ENCODE measurements at regions not wholly inside any gene's neighbourhood (a gene's known extent, or its start where the extent isn't known, plus 50 kb on each side); places are given as distances from the start of the nearest gene placed in this dataset.
A peak's percentile ranks its signal among the peaks of the same experiment; 100 is the strongest.

DNA sequence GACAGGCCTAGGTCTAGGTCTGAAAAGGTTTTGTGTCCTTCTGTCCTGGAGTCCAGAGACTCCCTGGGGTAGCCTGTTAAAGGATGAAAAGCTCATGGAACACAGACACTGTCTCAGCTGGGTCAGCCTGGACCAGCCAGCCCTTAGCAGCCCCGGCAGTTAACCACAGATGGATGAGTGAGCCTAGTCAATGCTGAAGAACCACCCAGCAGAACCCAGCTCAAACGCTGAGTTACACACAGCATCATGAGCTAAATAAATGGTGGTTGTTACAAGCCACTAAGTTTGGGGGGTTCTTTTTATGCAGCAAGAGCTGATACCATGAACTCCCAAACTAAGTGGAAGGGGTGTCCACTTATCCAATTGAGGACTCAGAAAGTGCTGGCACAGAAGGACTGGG is 472.8 kb upstream of the PROK2 start:
- peak; percentile 27 for DNase-seq (ENCODE audit: low spot score)

DNA sequence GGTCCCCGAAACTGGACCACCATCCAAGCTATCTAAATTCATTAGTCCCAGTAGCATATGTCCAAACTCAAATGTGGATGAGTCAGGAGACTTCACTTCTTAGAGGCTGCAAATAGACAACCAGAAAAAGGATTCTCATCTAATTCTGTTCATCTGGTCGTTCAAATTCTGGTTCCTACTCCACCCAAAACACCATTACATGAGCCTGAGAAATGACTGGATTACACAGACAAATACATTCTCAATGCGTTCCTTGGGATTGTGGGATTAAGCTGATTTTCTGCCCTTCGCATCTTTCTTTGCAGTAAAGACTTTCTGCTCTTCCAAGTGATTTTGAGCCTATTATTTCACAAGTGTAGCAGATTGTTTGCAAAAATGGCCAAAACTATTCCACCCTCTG is 472.3 kb upstream of the PROK2 start:
- DNase-seq (ENCODE audit: low spot score) = no peak

- DNase-seq (ENCODE audit: low spot score) = no peak
Observed at GRCh38 chr3:72256716-72257115, 471.8 kb upstream of the PROK2 start.

DNA sequence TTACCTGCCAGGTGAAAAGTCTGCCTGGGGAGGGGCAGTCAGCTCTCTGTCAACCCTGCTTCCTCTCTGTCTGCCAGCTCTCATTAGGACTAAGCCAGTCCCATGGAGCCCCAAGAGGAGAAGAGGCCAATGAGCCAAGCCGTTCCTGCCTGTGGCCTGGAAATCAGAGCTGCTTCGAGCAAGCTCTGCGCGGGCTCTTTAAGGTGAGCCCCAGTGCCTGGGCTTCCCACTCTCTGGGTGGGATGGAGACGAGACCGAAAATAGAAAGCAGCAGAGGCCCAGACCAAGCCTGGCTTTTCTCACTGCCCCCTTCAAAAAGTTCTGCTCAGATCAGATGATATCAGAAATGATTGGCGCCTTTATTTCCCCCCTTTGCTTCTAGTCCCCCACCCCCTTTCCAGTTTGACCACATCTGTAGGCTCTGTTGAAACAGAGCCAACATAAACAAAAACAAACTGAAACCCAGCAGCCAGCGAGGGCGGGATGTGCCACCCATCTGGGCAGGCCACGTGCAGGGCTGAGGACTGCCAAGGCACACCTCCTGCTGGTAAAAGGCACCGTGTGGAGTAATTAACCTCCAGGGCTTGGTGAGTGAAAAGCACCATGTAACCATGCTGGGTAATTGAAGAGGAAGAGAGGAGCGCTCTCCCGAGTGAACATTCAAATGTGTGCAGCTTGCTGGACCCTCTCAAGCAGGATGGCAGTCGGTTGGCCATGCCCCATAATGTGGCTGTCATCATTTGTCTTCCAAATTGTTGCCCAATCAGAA is 471.0 kb upstream of the PROK2 start:
- DNase-seq (ENCODE audit: low spot score) = peak; percentile 80

DNA sequence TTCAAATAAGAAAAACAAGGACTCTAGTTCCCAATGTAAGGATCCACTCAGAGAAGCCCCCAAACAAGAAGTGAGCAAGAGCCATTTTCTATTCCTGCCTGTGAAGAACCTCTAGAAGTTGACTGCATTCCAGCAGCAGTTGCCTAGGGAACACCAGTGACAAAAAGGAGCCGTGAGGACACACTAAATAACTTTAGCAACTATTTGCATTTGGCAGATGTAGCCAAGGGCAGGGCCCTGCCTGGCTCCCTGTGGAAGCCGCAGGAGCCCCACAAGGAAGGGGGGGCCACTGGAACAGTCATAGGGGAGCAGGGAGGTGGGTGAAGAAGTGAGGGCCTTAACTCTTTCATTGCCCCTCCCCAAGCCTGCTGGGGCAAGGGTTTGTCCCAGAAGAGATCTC is 470.2 kb upstream of the PROK2 start:
- DNase-seq (ENCODE audit: low spot score) = no peak

DNA sequence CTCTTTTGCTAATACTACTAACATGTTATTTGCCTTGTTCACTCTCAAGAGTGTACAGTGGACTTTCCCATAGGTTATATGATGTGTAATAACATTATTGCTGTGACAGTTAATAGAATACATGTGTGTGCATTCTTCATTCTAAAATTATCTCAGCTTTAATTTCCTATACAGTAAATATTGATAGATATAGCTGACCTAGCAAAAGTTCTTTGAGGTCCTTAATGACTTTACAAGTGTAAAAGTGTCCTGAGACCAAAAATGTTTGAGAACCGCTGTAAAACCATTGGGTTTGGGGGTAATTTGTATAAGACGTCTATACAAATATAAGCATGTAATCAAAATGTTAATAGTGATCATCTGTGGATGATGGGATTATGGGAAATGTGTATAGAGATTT is 469.5 kb upstream of the PROK2 start:
- no peak for DNase-seq (ENCODE audit: low spot score)

GRCh38 chr3:72250725-72251124 is 465.8 kb upstream of the PROK2 start:
- DNase-seq (ENCODE audit: low spot score) = no peak

DNA sequence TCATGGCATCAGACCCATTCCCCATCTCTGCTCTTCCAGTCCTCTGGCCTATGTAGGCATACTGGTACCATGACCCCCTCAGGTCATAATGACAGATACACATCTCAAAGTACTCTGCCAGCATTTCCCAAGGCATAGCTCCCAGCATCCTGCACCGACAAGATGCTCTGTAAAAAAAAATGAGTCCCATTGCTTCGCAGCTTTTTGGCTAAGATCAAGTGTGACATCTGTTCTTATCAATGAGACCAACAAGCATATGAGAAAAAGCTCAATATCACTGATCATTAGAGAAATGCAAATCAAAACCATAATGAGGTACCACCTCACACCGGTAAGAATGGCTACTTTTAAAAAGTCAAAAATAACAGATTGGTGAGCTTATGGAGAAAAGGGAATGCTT is 463.9 kb upstream of the PROK2 start:
- DNase-seq (ENCODE audit: low spot score) = no peak

- DNase-seq (ENCODE audit: low spot score) = no peak
Observed at GRCh38 chr3:72248389-72248761, 463.4 kb upstream of the PROK2 start.

GRCh38 chr3:72247645-72248388 is 462.9 kb upstream of the PROK2 start:
- no peak for DNase-seq (ENCODE audit: low spot score)

DNA sequence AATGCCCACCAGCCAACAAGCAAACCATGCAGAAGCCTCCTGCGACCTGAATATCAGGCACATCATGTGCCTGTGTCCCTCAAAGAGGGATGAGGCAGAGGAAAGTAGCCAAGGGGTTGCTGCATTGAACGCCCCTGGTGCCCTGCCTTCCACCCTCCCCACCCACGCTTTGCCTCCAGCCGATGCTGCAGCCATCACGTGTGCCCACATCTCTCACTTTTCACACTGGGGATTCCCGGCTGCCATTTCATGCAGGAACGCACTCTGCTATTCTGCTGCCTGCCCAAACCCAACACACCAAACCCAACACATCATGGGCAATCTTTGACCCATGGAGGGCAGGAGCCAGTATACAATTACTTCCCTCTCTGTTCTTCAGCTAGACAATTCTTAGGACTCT is 462.2 kb upstream of the PROK2 start:
- no peak for DNase-seq (ENCODE audit: low spot score)

DNA sequence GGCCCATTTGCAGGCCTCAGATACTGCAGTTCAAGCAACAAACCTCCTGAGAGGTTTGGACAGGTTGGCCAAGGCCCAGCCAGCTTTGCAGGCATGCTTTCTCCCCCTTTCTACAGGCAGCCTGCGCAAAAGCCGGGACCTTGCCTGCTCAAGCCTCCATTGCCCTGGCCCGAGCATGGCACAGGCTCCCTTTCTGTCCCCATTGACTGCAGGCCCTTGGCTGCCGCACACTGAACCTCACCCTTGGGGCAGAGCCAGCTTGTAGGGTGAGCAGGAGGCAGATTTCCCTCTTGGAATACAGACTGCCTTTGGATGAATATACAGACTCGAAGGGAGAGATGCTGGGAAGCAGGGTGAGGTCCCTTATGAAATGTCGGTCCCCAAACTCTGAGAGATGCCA is 461.7 kb upstream of the PROK2 start:
- DNase-seq (ENCODE audit: low spot score) = no peak

DNA sequence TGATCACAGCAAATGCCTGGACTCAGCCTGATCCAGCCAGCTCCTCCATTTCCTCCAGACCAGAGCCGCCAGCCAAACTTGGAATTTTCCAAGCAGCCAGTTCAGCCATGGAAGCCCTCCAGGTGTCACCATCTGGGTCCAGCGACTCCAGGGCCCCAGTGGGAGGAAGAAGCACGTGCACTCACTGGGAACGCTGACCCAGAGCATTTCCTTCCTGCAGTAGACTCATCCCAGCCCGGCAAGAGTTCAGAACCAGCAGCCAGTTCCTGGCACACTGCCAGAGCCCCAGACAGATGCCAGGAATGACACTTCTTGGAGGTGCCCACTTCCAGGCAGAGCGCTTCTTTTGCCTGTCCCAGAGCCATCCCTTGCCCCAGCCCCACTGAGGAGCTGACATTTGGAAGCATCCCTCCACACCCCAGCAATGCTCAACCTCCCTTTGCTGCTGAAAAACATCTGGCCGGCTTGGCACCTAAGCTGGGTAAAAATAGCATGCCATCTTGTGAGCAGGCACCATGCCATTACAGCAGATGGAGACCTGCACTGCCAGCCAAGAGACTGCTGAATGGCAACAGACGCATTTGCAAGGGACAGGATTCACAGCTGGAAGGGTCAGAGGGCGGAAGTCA is 460.3 kb upstream of the PROK2 start:
- no peak for DNase-seq (ENCODE audit: low spot score)

DNA sequence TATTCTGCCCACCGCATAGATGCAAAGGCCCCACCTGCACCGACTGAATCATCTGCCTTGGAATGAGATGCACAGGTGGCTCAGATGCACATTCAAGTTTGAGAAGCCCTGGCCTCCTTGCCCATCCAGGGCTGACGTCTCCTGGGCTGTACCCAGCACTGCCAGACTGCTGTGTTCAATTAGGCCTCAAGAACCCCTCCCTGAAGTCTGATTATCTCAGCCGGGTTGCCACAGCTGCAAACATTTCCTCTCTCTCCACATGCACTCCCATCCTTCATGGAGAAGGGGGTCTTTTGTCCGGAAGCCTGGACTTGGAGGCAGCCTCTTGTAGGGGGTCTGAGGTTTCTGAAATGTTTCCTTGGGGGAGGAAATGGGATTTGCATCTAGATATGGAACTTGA is 459.4 kb upstream of the PROK2 start:
- DNase-seq (ENCODE audit: low spot score) = no peak

DNA sequence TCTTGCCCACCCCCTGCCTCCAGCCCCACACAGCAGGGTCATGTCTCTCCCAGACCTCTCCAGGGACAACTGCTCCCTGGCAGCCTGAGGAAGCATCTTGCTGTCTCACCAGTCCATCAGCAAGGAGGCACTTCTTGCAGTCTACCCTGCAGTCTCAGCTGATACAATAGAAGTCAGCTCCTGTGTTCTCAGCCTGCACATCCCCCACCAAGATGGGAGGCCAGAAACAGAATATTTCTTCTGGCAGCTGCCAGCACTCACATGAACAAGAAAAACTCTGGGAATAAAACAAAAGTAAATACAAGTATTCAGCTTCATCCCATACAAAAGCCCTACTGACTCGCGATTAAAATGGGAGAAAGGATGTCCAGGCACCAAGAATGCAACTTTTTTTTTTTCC is 457.4 kb upstream of the PROK2 start:
- no peak for DNase-seq (ENCODE audit: low spot score)

DNA sequence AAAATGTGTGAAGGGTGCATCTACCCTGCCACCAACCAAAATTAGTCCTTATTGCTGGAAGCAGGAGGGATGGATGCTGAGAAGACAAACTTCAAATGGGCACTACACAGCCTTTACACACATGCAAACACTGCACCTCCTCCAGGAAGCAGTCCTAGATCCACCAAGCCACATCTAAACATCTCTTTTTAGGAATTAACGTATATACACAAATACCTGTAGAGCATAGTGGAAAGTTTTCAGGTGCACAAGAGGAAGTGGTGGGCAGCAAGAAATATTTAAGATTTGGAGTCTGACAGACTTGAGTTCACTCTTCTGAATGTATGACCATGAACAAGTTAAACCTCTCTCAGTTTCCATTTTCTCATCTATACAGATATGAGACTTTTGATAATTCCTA is 456.6 kb upstream of the PROK2 start:
- DNase-seq (ENCODE audit: low spot score) = no peak

DNA sequence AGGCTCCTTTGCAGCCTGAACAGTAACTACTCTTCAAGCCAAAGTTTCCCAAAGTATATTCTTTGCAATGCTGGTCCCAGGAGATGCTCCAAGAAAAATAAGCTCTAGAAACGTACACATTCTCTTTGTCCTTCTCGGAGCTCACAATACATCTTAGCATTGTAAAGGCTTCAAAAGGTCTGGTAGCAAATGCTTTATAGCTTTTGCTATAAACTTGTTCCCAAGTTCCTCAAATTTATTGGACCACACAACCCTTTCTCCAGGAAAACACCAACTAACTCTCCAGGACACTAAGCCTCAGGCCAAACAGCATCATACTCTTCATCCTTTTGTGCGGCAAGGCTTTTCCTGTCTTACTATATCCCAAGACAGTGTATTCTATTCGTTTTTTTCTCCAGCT is 455.6 kb upstream of the PROK2 start:
- no peak for DNase-seq (ENCODE audit: low spot score)

DNA sequence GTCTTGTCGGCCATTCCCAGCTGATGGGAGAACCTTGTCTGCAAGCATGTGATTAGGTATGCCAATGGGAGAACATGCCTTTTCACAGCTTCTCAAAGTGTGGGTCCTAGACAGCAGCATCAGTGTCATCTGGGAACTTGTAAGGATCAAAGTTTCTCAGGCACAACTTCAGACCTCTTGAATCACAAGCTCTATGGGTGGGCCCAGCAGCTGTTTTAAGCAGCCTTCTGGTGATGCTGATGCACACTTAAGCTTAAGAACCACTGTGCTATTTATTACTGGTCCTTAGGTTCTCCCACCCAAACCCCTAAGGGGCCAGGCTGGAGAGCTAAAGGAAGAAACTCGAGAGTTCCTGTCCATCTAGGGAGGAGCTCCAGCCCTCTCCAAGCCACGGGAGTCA is 453.9 kb upstream of the PROK2 start:
- DNase-seq (ENCODE audit: low spot score) = no peak

DNA sequence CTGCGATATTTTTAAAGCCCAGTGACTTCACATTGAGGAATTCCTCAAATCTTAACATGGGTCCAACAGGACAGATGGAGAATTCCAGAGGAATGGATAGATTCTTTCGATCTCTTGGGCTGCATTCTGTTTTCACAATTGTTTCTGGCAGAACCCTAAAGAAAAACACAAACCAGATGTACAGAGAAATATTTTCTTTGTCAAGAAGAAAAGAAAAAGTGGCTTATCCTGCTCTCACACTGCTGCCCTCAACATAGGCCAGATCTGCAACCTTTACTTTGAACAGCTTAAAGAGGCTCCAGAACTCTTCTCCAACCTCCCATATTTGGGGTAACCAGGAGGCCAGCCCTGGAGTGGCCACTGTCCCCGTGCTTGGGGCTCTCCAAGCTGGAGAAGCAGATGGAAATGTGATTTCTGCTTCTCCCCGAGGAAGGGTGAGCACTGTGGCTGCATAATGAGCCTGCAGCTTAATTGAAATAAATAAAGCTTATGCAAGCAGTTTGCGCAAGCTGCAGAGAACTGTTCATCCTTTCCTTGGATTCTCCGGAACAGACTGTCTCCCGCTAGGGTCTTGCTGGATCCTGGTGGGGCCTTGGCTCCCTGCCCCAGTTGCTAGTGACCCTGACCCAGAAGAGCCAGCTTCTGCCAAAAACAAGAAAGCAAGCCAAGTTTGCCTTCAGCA is 453.2 kb upstream of the PROK2 start:
- DNase-seq (ENCODE audit: low spot score) = no peak

DNA sequence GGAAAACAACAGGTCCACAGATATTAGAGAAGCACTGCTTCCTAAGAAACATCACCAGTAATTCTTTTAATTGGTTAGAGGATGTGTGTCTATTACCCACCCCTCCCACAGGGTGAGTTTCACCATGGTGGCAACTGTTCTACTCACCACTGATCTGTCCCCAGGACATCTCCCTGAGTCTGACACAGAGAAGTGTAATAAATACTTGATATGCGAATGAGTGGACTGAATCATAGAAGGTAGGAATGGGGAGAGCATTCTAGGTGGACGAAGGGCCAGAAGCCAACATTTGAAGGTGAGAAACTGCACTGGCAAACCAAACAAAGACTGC is 452.7 kb upstream of the PROK2 start:
- no peak for DNase-seq (ENCODE audit: low spot score)

DNA sequence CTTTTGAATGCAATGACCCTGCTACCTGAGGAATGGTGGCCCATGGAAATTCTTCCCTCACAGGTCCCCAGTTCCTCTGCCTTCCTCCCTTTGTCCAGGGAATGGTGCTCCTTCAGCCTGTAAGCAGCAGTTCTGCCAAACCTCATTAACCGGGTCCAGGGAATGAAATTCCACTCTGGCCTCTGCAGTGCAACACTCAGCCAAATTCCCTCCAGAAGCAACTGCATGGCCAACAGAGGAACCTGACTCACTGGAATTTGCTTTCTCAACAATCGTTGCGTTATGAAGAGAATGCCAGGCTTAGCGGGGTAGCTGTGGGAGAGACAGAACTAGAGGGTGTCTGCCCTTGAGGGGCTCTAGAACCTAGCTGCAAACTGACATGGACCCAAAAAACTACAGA is 449.4 kb upstream of the PROK2 start:
- no peak for DNase-seq (ENCODE audit: low spot score)

DNA sequence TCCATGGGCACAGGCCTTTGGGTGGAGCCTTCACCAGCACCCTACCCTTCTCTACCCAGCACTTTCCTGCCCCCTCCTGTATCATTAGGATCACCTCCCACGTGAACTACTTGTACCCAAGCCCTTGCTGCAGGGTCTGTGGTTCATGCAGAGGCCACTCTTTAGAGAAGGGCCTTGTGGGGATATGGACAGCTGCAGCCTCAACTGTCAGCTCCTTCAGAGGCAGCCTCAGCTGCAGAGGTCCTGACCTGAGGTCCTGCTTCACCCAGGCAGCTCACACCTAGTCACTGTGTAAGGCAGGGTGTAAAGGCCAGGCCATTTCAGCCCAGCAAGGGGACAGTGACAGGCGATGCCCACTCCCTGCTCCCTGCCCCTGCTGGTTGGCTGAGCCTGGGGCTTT is 448.6 kb upstream of the PROK2 start:
- DNase-seq (ENCODE audit: low spot score) = no peak

DNA sequence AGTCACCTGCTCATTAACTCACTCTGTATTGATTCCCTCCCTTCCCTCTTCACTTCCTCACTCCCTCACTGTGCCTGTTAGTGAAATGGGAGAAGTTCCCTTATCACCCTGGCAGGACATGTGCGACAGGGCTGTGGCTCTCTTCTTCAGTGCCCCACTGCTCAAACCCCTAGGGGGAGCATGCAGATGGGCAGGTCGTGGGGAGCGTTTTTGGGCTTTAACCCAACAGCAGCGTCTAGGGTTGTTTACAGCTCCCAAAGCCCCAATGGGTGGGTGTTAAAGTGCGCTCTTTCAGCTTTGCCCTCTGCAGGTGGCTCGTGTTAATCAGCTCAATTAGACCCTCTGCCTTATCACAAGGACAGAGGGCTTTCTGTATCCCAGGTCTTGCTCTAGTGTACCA is 447.8 kb upstream of the PROK2 start:
- DNase-seq (ENCODE audit: low spot score) = peak; percentile 15
